GM23338 (cell line): ENCODE measurements at regions not wholly inside any gene's neighbourhood (a gene's known extent, or its start where the extent isn't known, plus 50 kb on each side); places are given as distances from the start of the nearest gene placed in this dataset.

Experiments used
- ATAC-seq: fragments of 200-7000 bp; cut with Tn5 transposase; 3 replicates; pipeline ENCODE4 v1.9.1; 2020
- DNase-seq: peaks from one replicate; pipeline ENCODE4 v3.0.0-alpha.2; 2015; ENCODE audit warnings: low spot score
- H2AFZ ChIP-seq: fragments of 200-600 bp; sonication (generic); 2 replicates; pipeline ENCODE4 v1.8.0; 2016; ENCODE audit warnings: antibody characterized with exemption, mild to moderate bottlenecking, moderate library complexity
- H3F3A ChIP-seq: fragments of 200-600 bp; sonication (generic); replicated peaks from 2 replicates; pipeline ENCODE4 v1.8.0; 2017; ENCODE audit warnings: antibody characterized with exemption, mixed run types, low read depth
- H3K27ac ChIP-seq: fragments of 200-600 bp; sonication (generic); 2 replicates; pipeline ENCODE4 v1.6.1; 2016; ENCODE audit warnings: low read depth
- H3K27me3 ChIP-seq: fragments of 200-600 bp; sonication (generic); 2 replicates; pipeline ENCODE4 v1.8.0; 2016; ENCODE audit warnings: mild to moderate bottlenecking, mixed run types, moderate library complexity; ENCODE audit not compliant: insufficient read depth
- H3K36me3 ChIP-seq: fragments of 200-600 bp; sonication (generic); 2 replicates; pipeline ENCODE4 v1.8.0; 2016; ENCODE audit warnings: mild to moderate bottlenecking; ENCODE audit not compliant: insufficient read depth
- H3K4me1 ChIP-seq: fragments of 200-600 bp; sonication (generic); 2 replicates; pipeline ENCODE4 v1.8.0; 2016; ENCODE audit warnings: mild to moderate bottlenecking, moderate library complexity; ENCODE audit not compliant: insufficient read depth
- H3K4me2 ChIP-seq: fragments of 200-600 bp; sonication (generic); 2 replicates; pipeline ENCODE4 v1.7.1; 2017; ENCODE audit warnings: mixed run types
- H3K4me3 ChIP-seq: fragments of 200-600 bp; sonication (generic); 2 replicates; pipeline ENCODE4 v1.6.1; 2016; ENCODE audit warnings: mixed run types
- H3K79me2 ChIP-seq: fragments of 200-600 bp; sonication (generic); replicated peaks from 2 replicates; pipeline ENCODE4 v1.8.0; 2017; ENCODE audit warnings: mild to moderate bottlenecking; ENCODE audit not compliant: insufficient read depth
- H3K9me2 ChIP-seq: fragments of 200-600 bp; sonication (generic); 2 replicates; pipeline ENCODE4 v1.8.0; 2017; ENCODE audit not compliant: insufficient read depth
- H4K20me1 ChIP-seq: fragments of 200-600 bp; sonication (generic); replicated peaks from 2 replicates; pipeline ENCODE4 v1.8.0; 2017; ENCODE audit warnings: mild to moderate bottlenecking; ENCODE audit not compliant: insufficient read depth
- H3K27ac Mint-ChIP-seq: 2 replicates; pipeline ENCODE4 v1.8.0; 2020; ENCODE audit warnings: inconsistent platforms, mild to moderate bottlenecking, moderate library complexity, mixed read lengths
- H3K27me3 Mint-ChIP-seq: 3 replicates; pipeline ENCODE4 v1.8.0; 2022; ENCODE audit warnings: low read depth, mild to moderate bottlenecking, moderate library complexity, mixed read lengths, inconsistent platforms; ENCODE audit not compliant: insufficient read depth, poor library complexity
- H3K36me3 Mint-ChIP-seq: 3 replicates; pipeline ENCODE4 v1.8.0; 2021; ENCODE audit warnings: low read depth, mild to moderate bottlenecking, inconsistent platforms, moderate library complexity, mixed read lengths
- H3K4me1 Mint-ChIP-seq: 3 replicates; pipeline ENCODE4 v1.8.0; 2020; ENCODE audit warnings: mild to moderate bottlenecking, inconsistent platforms, mixed read lengths
- H3K4me3 Mint-ChIP-seq: 3 replicates; pipeline ENCODE4 v1.8.0; 2021; ENCODE audit warnings: moderate library complexity, mild to moderate bottlenecking, inconsistent platforms, mixed read lengths
- H3K9me3 Mint-ChIP-seq: 3 replicates; pipeline ENCODE4 v1.8.0; 2020; ENCODE audit warnings: moderate library complexity, mild to moderate bottlenecking, inconsistent platforms, mixed read lengths
- CREB1 ChIP-seq: fragments of 250-450 bp; sonication (Bioruptor Pico); IDR thresholded peaks from 2 replicates; pipeline ENCODE4 v1.5.0; 2020; ENCODE audit warnings: low read depth, mild to moderate bottlenecking, moderate library complexity
- ETS1 ChIP-seq: IDR thresholded peaks from 2 replicates; pipeline ENCODE4 v1.6.1; 2016; ENCODE audit warnings: antibody characterized with exemption
- EZH2 ChIP-seq: fragments of 200-600 bp; sonication (generic); IDR thresholded peaks from one replicate; pipeline ENCODE4 v1.8.0; 2017; ENCODE audit warnings: antibody characterized with exemption, mild to moderate bottlenecking, low read depth; ENCODE audit not compliant: unreplicated experiment
- NANOG ChIP-seq: IDR thresholded peaks from 2 replicates; pipeline ENCODE4 v1.6.1; 2016; ENCODE audit warnings: antibody characterized with exemption, borderline replicate concordance
- ZNF331 ChIP-seq: fragments of 250-450 bp; sonication (Bioruptor Pico); IDR thresholded peaks from 2 replicates; pipeline ENCODE4 v1.5.0; 2020; ENCODE audit warnings: low read depth, mild to moderate bottlenecking, moderate library complexity
- ZNF462 ChIP-seq: fragments of 250-450 bp; sonication (Bioruptor Pico); IDR thresholded peaks from 2 replicates; pipeline ENCODE4 v1.5.0; 2020; ENCODE audit warnings: mild to moderate bottlenecking, moderate library complexity

GRCh38 chr6:9632026-9632425 lies 782.8 kb downstream of the TFAP2A start:
- no peak overlapping the region for H3K4me2 ChIP-seq
- peaks cover 3% of the 10 kb centered on the region; the same call in 1 of the 3 replicates for H3K4me1 Mint-ChIP-seq
- ATAC-seq: no peak

More at GRCh38 chr6:9632026-9632425, 782.8 kb downstream of the TFAP2A start:
- no peak overlapping the region for H3K4me3 Mint-ChIP-seq
- TF ChIP-seq ETS1 (no peak), CREB1 (CRISPR knock-in tag) (no peak), ZNF331 (CRISPR knock-in tag) (no peak), EZH2 (no peak), ZNF462 (CRISPR knock-in tag) (no peak), NANOG (no peak)
- peaks cover 2% of the 10 kb centered on the region for H3K27me3 Mint-ChIP-seq
- H3K79me2 ChIP-seq: no peaks in the 10 kb centered on the region
- no peak overlapping the region for H3K4me3 ChIP-seq
- H3F3A ChIP-seq: no peaks in the 10 kb centered on the region
- no peak for DNase-seq
- no peak overlapping the region for H3K27ac Mint-ChIP-seq
- H4K20me1 ChIP-seq: no peaks in the 10 kb centered on the region
- H3K27me3 ChIP-seq: no peaks in the 10 kb centered on the region
- H3K4me1 ChIP-seq: no peaks in the 10 kb centered on the region
- no peak overlapping the region for H2AFZ ChIP-seq
- H3K36me3 ChIP-seq: no peaks in the 10 kb centered on the region; the same call in 1 of the 2 replicates
- no peak overlapping the region for H3K27ac ChIP-seq
- H3K9me2 ChIP-seq: no peaks in the 10 kb centered on the region; the same call in 1 of the 2 replicates
- peaks cover 9% of the 10 kb centered on the region; the same call in 1 of the 3 replicates for H3K36me3 Mint-ChIP-seq
- H3K9me3 Mint-ChIP-seq: peaks cover 27% of the 10 kb centered on the region
